GM13977 (cell line): ENCODE measurements at regions not wholly inside any gene's neighbourhood (a gene's known extent, or its start where the extent isn't known, plus 50 kb on each side); places are given as distances from the start of the nearest gene placed in this dataset.
"Not testable (repeated sequence)": the region's sequence is repeated elsewhere in the genome, so short reads cannot be mapped to it uniquely, and the experiment has no call there.

Experiments
- DNase-seq: peaks from one replicate; pipeline ENCODE4 v3.0.0; 2012; ENCODE audit warnings: low spot score
- CTCF ChIP-seq: IDR thresholded peaks from 2 replicates; pipeline ENCODE4 v1.5.1; 2012; ENCODE audit warnings: mild to moderate bottlenecking, control low read depth; ENCODE audit not compliant: insufficient read depth; ENCODE audit errors: extremely low read depth, missing control alignments
- in situ Hi-C: fragments of 300-500 bp; cut with MboI; formaldehyde crosslinking; loops from one replicate; pipeline ENCODE4 v1.12.0; 2022; ENCODE audit warnings: low sequenced_read_pairs, low pct_unique_long_range_greater_than_20kb, mixed read lengths, inconsistent platforms; ENCODE audit not compliant: unreplicated experiment

- no peak for TF ChIP-seq CTCF
- in situ Hi-C loops = no loop called here
- DNase-seq = no peak
These were observed 197.0 kb upstream of the SEMA6A start for GRCh38 chr5:116771466-116772151.

GRCh38 chr5:116769953-116770352 is 195.3 kb upstream of the SEMA6A start:
- DNase-seq, in situ Hi-C loops: not testable (repeated sequence)

- TF ChIP-seq CTCF = no peak
- in situ Hi-C loops = no loop called here
- DNase-seq = no peak
These were observed 194.8 kb upstream of the SEMA6A start for GRCh38 chr5:116769470-116769869.

- DNase-seq = peak; percentile 50
- in situ Hi-C loops = no loop called here
- no peak for TF ChIP-seq CTCF
These were observed 191.9 kb upstream of the SEMA6A start for GRCh38 chr5:116766470-116766947.

- in situ Hi-C loops = no loop called here
- TF ChIP-seq CTCF = no peak
These were observed 190.8 kb upstream of the SEMA6A start for GRCh38 chr5:116765441-116765840.

GRCh38 chr5:116764941-116765340 is 190.3 kb upstream of the SEMA6A start:
- TF ChIP-seq CTCF = no peak
- in situ Hi-C loops = no loop called here
- DNase-seq = no peak

More at GRCh38 chr5:116765441-116765840, 190.8 kb upstream of the SEMA6A start:
- DNase-seq = no peak

GRCh38 chr5:116763987-116764866 is 189.6 kb upstream of the SEMA6A start:
- TF ChIP-seq CTCF = no peak
- in situ Hi-C loops = no loop called here
- peak; percentile 60 for DNase-seq
